Neural progenitor cell (in vitro differentiated cells): ENCODE measurements at regions not wholly inside any gene's neighbourhood (a gene's known extent, or its start where the extent isn't known, plus 50 kb on each side); places are given as distances from the start of the nearest gene placed in this dataset.

Experiments used
- DNase-seq: peaks from one replicate; pipeline ENCODE4 v3.0.0-alpha.2; 2016; ENCODE audit warnings: low spot score
- H2AFZ ChIP-seq: fragments of 200-600 bp; sonication (generic); replicated peaks from 2 replicates; pipeline ENCODE4 v1.6.1; 2016; ENCODE audit warnings: antibody characterized with exemption
- H3F3A ChIP-seq: fragments of 200-600 bp; sonication (generic); 2 replicates; pipeline ENCODE4 v1.6.1; 2016; ENCODE audit warnings: antibody characterized with exemption, low read depth
- H3K27ac ChIP-seq: fragments of 200-600 bp; sonication (generic); 2 replicates; pipeline ENCODE4 v1.5.1; 2016; ENCODE audit warnings: mild to moderate bottlenecking
- H3K27me3 ChIP-seq: fragments of 200-600 bp; sonication (generic); 2 replicates; pipeline ENCODE4 v1.6.1; 2016; ENCODE audit warnings: mild to moderate bottlenecking, moderate library complexity
- H3K36me3 ChIP-seq: fragments of 200-600 bp; sonication (generic); 2 replicates; pipeline ENCODE4 v1.5.1; 2016
- H3K4me1 ChIP-seq: fragments of 200-600 bp; sonication (generic); 2 replicates; pipeline ENCODE4 v1.6.1; 2016; ENCODE audit warnings: mixed run types
- H3K4me2 ChIP-seq: fragments of 200-600 bp; sonication (generic); 2 replicates; pipeline ENCODE4 v1.6.1; 2016
- H3K4me3 ChIP-seq: fragments of 200-600 bp; sonication (generic); 2 replicates; pipeline ENCODE4 v1.5.1; 2016
- H3K79me2 ChIP-seq: fragments of 200-600 bp; sonication (generic); 2 replicates; pipeline ENCODE4 v1.6.1; 2016; ENCODE audit warnings: low read depth
- H3K9ac ChIP-seq: fragments of 200-600 bp; sonication (generic); 2 replicates; pipeline ENCODE4 v1.6.1; 2016
- H3K9me3 ChIP-seq: fragments of 200-600 bp; sonication (generic); 2 replicates; pipeline ENCODE4 v1.5.1; 2016; ENCODE audit warnings: low read depth
- H4K20me1 ChIP-seq: fragments of 200-600 bp; sonication (generic); 2 replicates; pipeline ENCODE4 v1.6.1; 2016; ENCODE audit warnings: low read depth
- H3K27ac Mint-ChIP-seq: 3 replicates; pipeline ENCODE4 v1.8.0; 2021; ENCODE audit warnings: mixed read lengths
- H3K27me3 Mint-ChIP-seq: 2 replicates; pipeline ENCODE4 v1.8.0; 2022; ENCODE audit warnings: low read depth, mild to moderate bottlenecking, inconsistent platforms, moderate library complexity, mixed read lengths; ENCODE audit not compliant: insufficient read depth
- H3K36me3 Mint-ChIP-seq: 3 replicates; pipeline ENCODE4 v1.8.0; 2021; ENCODE audit warnings: mixed read lengths
- H3K4me1 Mint-ChIP-seq: 3 replicates; pipeline ENCODE4 v1.8.0; 2021; ENCODE audit warnings: mixed read lengths
- H3K4me3 Mint-ChIP-seq: 3 replicates; pipeline ENCODE4 v1.8.0; 2021; ENCODE audit warnings: mild to moderate bottlenecking, moderate library complexity, mixed read lengths
- H3K9me3 Mint-ChIP-seq: 3 replicates; pipeline ENCODE4 v1.8.0; 2020; ENCODE audit warnings: mixed read lengths
- EZH2 ChIP-seq: fragments of 200-600 bp; sonication (generic); IDR thresholded peaks from 2 replicates; pipeline ENCODE4 v1.6.1; 2017; ENCODE audit warnings: antibody characterized with exemption, mild to moderate bottlenecking, moderate library complexity
- EZH2phosphoT487 ChIP-seq: fragments of 200-600 bp; sonication (generic); IDR thresholded peaks from 2 replicates; pipeline ENCODE4 v1.6.1; 2017; ENCODE audit warnings: antibody characterized with exemption
- TF ChIP-seq, protein P1 (sequence below): fragments of 200-600 bp; sonication (generic); IDR thresholded peaks from 2 replicates; pipeline ENCODE4 v1.5.1; 2017; ENCODE audit warnings: antibody characterized with exemption, mild to moderate bottlenecking

DNA sequence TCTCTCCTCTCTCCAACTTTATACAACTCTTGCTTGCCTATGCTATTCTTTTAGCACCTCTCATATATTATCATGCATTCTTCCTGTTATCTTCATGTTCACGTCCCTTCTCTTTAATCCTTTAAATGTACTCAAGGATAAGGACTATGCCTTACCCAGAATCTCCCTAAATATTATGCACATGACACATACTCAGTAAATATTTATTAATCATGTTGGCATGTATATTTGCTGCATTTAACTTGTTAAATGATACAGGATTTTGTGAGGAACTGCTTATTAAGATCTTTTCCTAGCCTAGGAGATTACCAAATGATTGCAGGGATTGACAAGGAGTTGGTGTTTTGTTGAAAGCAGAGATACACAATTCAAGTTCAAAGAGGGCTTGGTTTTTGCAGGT is 109.4 kb downstream of the RGS2 start:
- H3K4me3 Mint-ChIP-seq = no peak overlapping the region
- TF ChIP-seq EZH2phosphoT487 (no peak), EZH2 (no peak)
- TF ChIP-seq, protein P1, sequence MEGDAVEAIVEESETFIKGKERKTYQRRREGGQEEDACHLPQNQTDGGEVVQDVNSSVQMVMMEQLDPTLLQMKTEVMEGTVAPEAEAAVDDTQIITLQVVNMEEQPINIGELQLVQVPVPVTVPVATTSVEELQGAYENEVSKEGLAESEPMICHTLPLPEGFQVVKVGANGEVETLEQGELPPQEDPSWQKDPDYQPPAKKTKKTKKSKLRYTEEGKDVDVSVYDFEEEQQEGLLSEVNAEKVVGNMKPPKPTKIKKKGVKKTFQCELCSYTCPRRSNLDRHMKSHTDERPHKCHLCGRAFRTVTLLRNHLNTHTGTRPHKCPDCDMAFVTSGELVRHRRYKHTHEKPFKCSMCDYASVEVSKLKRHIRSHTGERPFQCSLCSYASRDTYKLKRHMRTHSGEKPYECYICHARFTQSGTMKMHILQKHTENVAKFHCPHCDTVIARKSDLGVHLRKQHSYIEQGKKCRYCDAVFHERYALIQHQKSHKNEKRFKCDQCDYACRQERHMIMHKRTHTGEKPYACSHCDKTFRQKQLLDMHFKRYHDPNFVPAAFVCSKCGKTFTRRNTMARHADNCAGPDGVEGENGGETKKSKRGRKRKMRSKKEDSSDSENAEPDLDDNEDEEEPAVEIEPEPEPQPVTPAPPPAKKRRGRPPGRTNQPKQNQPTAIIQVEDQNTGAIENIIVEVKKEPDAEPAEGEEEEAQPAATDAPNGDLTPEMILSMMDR = no peak
- Histone ChIP-seq H3K27ac (no peak overlapping the region), H3K36me3 (no peaks in the 10 kb centered on the region), H3K4me1 (no peaks in the 10 kb centered on the region), H3K79me2 (no peaks in the 10 kb centered on the region), H4K20me1 (no peaks in the 10 kb centered on the region), H3K9ac (no peak overlapping the region), H3K4me2 (no peak overlapping the region), H3K27me3 (no peaks in the 10 kb centered on the region), H3K9me3 (no peaks in the 10 kb centered on the region), H3F3A (no peaks in the 10 kb centered on the region), H2AFZ (no peak overlapping the region), H3K4me3 (no peak overlapping the region)
- H3K27me3 Mint-ChIP-seq = peaks cover 4% of the 10 kb centered on the region
- H3K9me3 Mint-ChIP-seq = no peaks in the 10 kb centered on the region
- H3K4me1 Mint-ChIP-seq = no peaks in the 10 kb centered on the region
- H3K36me3 Mint-ChIP-seq = no peaks in the 10 kb centered on the region
- no peak for DNase-seq
- H3K27ac Mint-ChIP-seq = no peak overlapping the region

DNA sequence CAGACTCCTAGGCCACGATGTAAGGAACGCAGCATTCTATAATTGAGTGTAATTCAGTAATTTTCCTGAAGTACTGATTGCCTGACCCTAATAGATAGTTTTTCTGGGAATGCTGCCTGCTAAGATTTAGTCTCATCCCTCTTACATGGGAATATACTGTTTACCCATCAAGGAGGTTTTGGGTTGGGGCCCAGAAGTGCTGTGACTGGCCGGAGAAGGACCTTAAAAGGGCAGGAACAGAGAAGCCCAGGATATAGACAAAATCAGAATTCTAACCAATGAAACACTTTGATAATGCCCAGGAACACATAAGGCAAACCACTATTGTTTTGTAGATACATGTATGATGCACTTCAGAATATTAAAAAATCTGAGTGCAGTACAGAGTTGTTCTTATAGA is 111.6 kb downstream of the RGS2 start:
- DNase-seq = no peak
- Mint-ChIP-seq H3K9me3 (no peaks in the 10 kb centered on the region), H3K36me3 (no peaks in the 10 kb centered on the region), H3K4me3 (no peak overlapping the region), H3K4me1 (no peaks in the 10 kb centered on the region), H3K27ac (no peak overlapping the region), H3K27me3 (peaks cover 2% of the 10 kb centered on the region)
- Histone ChIP-seq H2AFZ (no peak overlapping the region), H3K9me3 (no peaks in the 10 kb centered on the region), H3K9ac (no peak overlapping the region), H3K27ac (no peak overlapping the region), H3K36me3 (no peaks in the 10 kb centered on the region), H3K4me2 (no peak overlapping the region), H3K4me1 (no peaks in the 10 kb centered on the region), H3K27me3 (no peaks in the 10 kb centered on the region), H3F3A (no peaks in the 10 kb centered on the region), H3K4me3 (no peak overlapping the region), H3K79me2 (no peaks in the 10 kb centered on the region), H4K20me1 (no peaks in the 10 kb centered on the region)
- TF ChIP-seq, protein P1 = no peak
- TF ChIP-seq EZH2 (no peak), EZH2phosphoT487 (no peak)

DNA sequence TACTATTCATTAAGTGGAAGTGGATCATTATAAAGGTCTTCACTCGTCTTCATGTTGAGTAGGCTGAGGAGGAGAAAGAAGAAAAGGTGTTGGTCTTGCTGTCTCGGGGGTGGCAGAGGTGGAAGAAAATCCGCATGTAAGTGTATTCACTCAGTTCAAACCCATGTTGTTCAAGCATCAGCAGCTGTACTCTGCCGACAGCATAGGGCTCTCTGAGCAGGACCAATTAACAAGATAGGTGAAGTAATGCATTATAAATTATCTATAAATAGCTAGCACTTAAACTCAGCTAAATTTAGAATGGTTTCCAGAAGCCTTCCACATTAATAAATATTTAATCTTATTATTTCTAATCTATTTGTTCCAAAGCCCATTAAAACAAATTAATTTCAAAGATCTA is 116.8 kb downstream of the RGS2 start:
- H3K4me3 Mint-ChIP-seq = no peak overlapping the region
- no peak overlapping the region for H3K27ac Mint-ChIP-seq
- H3K36me3 Mint-ChIP-seq = no peaks in the 10 kb centered on the region
- H3K4me2 ChIP-seq = no peak overlapping the region
- H3K4me3 ChIP-seq = no peak overlapping the region
- H2AFZ ChIP-seq = no peak overlapping the region
- DNase-seq = no peak
- no peaks in the 10 kb centered on the region for H3K9me3 Mint-ChIP-seq
- TF ChIP-seq, protein P1 = no peak
- TF ChIP-seq EZH2phosphoT487 (no peak), EZH2 (no peak)
- H3K4me1 ChIP-seq = peaks cover 2% of the 10 kb centered on the region
- H4K20me1 ChIP-seq = no peaks in the 10 kb centered on the region
- no peak overlapping the region for H3K9ac ChIP-seq
- H3K79me2 ChIP-seq = no peaks in the 10 kb centered on the region
- no peak overlapping the region for H3K27ac ChIP-seq
- H3K27me3 ChIP-seq = no peaks in the 10 kb centered on the region
- H3K9me3 ChIP-seq = no peaks in the 10 kb centered on the region
- no peaks in the 10 kb centered on the region for H3K36me3 ChIP-seq
- no peaks in the 10 kb centered on the region for H3F3A ChIP-seq
- peaks cover 2% of the 10 kb centered on the region for H3K27me3 Mint-ChIP-seq
- no peaks in the 10 kb centered on the region for H3K4me1 Mint-ChIP-seq

DNA sequence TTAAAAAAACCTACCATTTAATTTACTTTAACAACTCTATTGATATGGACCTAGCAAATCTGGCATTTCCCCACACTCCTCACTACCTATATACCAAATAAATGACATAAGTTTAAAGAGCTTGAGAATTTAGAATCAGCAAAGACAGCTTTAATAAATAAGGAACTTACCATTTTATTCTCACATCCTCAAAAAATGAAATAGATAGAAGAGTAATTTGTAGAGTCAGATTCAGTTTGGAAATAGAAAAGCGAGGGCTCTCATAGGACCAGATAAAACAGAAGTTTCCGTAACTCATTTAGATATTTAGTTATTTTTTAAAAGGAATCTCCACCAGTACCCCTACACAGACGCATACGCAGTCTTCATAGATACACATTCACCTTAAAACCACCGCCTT is 117.9 kb downstream of the RGS2 start:
- no peaks in the 10 kb centered on the region for H3K27me3 ChIP-seq
- no peak overlapping the region for H3K4me3 Mint-ChIP-seq
- H3K36me3 Mint-ChIP-seq = no peaks in the 10 kb centered on the region
- H3K4me3 ChIP-seq = no peak overlapping the region
- H3K27me3 Mint-ChIP-seq = peaks cover 2% of the 10 kb centered on the region
- no peaks in the 10 kb centered on the region for H3K4me1 Mint-ChIP-seq
- H3F3A ChIP-seq = no peaks in the 10 kb centered on the region
- no peak overlapping the region for H2AFZ ChIP-seq
- no peak for TF ChIP-seq EZH2
- no peak for TF ChIP-seq EZH2phosphoT487
- TF ChIP-seq, protein P1 = no peak
- H4K20me1 ChIP-seq = no peaks in the 10 kb centered on the region
- H3K9me3 Mint-ChIP-seq = no peaks in the 10 kb centered on the region
- no peaks in the 10 kb centered on the region for H3K9me3 ChIP-seq
- no peak overlapping the region for H3K9ac ChIP-seq
- H3K4me1 ChIP-seq = peaks cover 4% of the 10 kb centered on the region
- H3K27ac Mint-ChIP-seq = no peak overlapping the region
- H3K36me3 ChIP-seq = no peaks in the 10 kb centered on the region
- no peak overlapping the region for H3K27ac ChIP-seq
- DNase-seq = no peak
- no peaks in the 10 kb centered on the region for H3K79me2 ChIP-seq
- no peak overlapping the region for H3K4me2 ChIP-seq
